Left ventricle myocardium inferior (tissue), 1 donor: ENCODE measurements at regions not wholly inside any gene's neighbourhood (a gene's known extent, or its start where the extent isn't known, plus 50 kb on each side); places are given as distances from the start of the nearest gene placed in this dataset.

Experiments
- DNase-seq: peaks from one replicate; pipeline ENCODE4 v3.0.0-alpha.2; 2020
- H3K27ac ChIP-seq: fragments of 200-600 bp; replicated peaks from 2 replicates; pipeline ENCODE4 v1.8.0; 2021
- H3K27me3 ChIP-seq: fragments of 200-600 bp; 2 replicates; pipeline ENCODE4 v1.8.0; 2021; ENCODE audit warnings: low read depth
- H3K36me3 ChIP-seq: fragments of 200-600 bp; 2 replicates; pipeline ENCODE4 v1.8.0; 2021
- H3K4me1 ChIP-seq: fragments of 200-600 bp; 2 replicates; pipeline ENCODE4 v1.8.0; 2021
- H3K4me3 ChIP-seq: fragments of 200-600 bp; 2 replicates; pipeline ENCODE4 v1.8.0; 2021; ENCODE audit warnings: mild to moderate bottlenecking, moderate library complexity
- H3K9me3 ChIP-seq: fragments of 200-600 bp; replicated peaks from 2 replicates; pipeline ENCODE4 v1.8.0; 2021
- CTCF ChIP-seq: fragments of 200-600 bp; IDR thresholded peaks from 2 replicates; pipeline ENCODE4 v1.8.0; 2021; ENCODE audit warnings: antibody characterized with exemption, mild to moderate bottlenecking, borderline replicate concordance
- intact Hi-C: fragments of 100-400 bp; cut with micrococcal nuclease; formaldehyde crosslinking; loops from one replicate; pipeline ENCODE4 v1.11.0; 2022
- donor health status: DM: no; HTN: yes; CAD: no; lungs with severe emphysema.

DNA sequence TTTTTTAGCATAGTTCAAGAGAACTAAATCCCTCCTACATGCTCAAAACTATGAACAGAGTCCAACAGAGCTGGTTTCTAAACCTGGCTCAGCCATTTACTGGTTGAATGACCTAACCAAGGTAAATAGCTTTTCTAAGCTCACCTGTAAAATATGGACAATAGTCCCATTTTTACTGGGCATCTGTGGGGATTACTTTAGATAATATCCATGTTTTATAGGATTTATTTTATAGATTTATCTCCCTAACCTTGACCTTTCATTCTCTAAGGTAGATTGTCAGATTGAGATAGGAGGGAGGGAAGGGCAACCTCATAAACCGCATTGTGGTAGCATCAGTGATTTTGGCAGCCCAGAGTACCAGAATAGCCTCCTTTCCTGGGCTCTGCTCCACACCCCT lies 178.5 kb upstream of the TOX3 start:
- Histone ChIP-seq H3K36me3 (no peaks in the 10 kb centered on the region), H3K9me3 (peaks cover under 1% of the 10 kb centered on the region), H3K27me3 (no peaks in the 10 kb centered on the region), H3K4me1 (no peaks in the 10 kb centered on the region), H3K4me3 (no peak overlapping the region), H3K27ac (no peak overlapping the region)
- TF ChIP-seq CTCF, result no peak
- intact Hi-C loops, result no loop called here
- no peak for DNase-seq

GRCh38 chr16:52725043-52725442 lies 178.1 kb upstream of the TOX3 start:
- no peak overlapping the region for H3K4me3 ChIP-seq
- TF ChIP-seq CTCF, result no peak
- intact Hi-C loops, result no loop called here
- no peaks in the 10 kb centered on the region for H3K27me3 ChIP-seq
- H3K4me1 ChIP-seq, result no peaks in the 10 kb centered on the region
- no peaks in the 10 kb centered on the region for H3K9me3 ChIP-seq
- no peaks in the 10 kb centered on the region for H3K36me3 ChIP-seq
- DNase-seq, result no peak
- H3K27ac ChIP-seq, result no peak overlapping the region

- Histone ChIP-seq H3K27ac (no peak overlapping the region), H3K36me3 (no peaks in the 10 kb centered on the region), H3K4me1 (no peaks in the 10 kb centered on the region), H3K9me3 (no peaks in the 10 kb centered on the region), H3K4me3 (no peak overlapping the region), H3K27me3 (no peaks in the 10 kb centered on the region)
- TF ChIP-seq CTCF, result no peak
- intact Hi-C loops, result no loop called here
- DNase-seq, result no peak
Measured at GRCh38 chr16:52721331-52721730, 174.4 kb upstream of the TOX3 start.

- DNase-seq, result no peak
- Histone ChIP-seq H3K4me1 (no peaks in the 10 kb centered on the region), H3K4me3 (no peak overlapping the region), H3K27me3 (no peaks in the 10 kb centered on the region), H3K36me3 (no peaks in the 10 kb centered on the region), H3K9me3 (no peaks in the 10 kb centered on the region), H3K27ac (no peak overlapping the region)
- intact Hi-C loops, result no loop called here
- TF ChIP-seq CTCF, result no peak
Measured at GRCh38 chr16:52718046-52718445, 171.1 kb upstream of the TOX3 start.

DNA sequence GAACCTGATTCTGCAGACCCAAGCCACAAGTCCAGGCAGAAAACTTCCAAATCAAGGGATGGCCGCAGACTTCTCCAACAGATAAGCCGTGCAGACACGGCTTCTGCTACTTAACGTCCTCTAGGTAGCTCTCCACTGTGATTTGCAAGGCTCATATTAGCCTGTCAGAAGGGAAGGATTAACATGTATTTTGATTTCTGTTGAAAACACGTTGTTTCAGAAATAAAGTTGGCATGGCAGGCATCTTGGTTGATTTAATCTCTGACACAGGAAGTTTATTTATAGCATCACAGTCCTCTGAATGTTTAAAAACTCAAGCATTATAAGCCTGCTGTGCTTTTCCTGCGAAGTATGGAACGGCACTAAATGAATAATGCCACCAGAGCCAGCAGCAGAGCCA lies 166.8 kb upstream of the TOX3 start:
- no peaks in the 10 kb centered on the region for H3K27me3 ChIP-seq
- no peak overlapping the region for H3K4me3 ChIP-seq
- no peak for TF ChIP-seq CTCF
- no peak for DNase-seq
- intact Hi-C loops, result no loop called here
- H3K9me3 ChIP-seq, result no peaks in the 10 kb centered on the region
- no peaks in the 10 kb centered on the region for H3K4me1 ChIP-seq
- no peaks in the 10 kb centered on the region for H3K36me3 ChIP-seq
- H3K27ac ChIP-seq, result no peak overlapping the region

- Histone ChIP-seq H3K9me3 (no peaks in the 10 kb centered on the region), H3K27me3 (peaks cover 9% of the 10 kb centered on the region), H3K4me1 (no peaks in the 10 kb centered on the region), H3K36me3 (no peaks in the 10 kb centered on the region), H3K27ac (no peak overlapping the region), H3K4me3 (no peak overlapping the region)
- intact Hi-C loops, result no loop called here
- no peak for DNase-seq
- no peak for TF ChIP-seq CTCF
Measured at GRCh38 chr16:52709306-52709705, 162.4 kb upstream of the TOX3 start.
